ENCODE measurements at regions not wholly inside any gene's neighbourhood (a gene's known extent, or its start where the extent isn't known, plus 50 kb on each side); places are given as distances from the start of the nearest gene placed in this dataset.
A peak's percentile ranks its signal among the peaks of the same experiment; 100 is the strongest.
"Not testable (repeated sequence)": the region's sequence is repeated elsewhere in the genome, so short reads cannot be mapped to it uniquely, and the experiment has no call there.

- DNase-seq (ENCODE audit: low spot score): peak; percentile 22
These were observed 309.1 kb downstream of the LMBRD1 start for GRCh38 chr6:69487688-69488087.

GRCh38 chr6:69466979-69467570 is 329.7 kb downstream of the LMBRD1 start:
- DNase-seq (ENCODE audit: low spot score): no peak

- no peak for DNase-seq (ENCODE audit: low spot score)
These were observed 330.9 kb downstream of the LMBRD1 start for GRCh38 chr6:69465866-69466265.

- no peak for DNase-seq (ENCODE audit: low spot score)
These were observed 340.7 kb downstream of the LMBRD1 start for GRCh38 chr6:69456086-69456485.

- DNase-seq (ENCODE audit: low spot score): not testable (repeated sequence)
These were observed 342.2 kb downstream of the LMBRD1 start for GRCh38 chr6:69454619-69455018.

GRCh38 chr6:69450493-69450892 is 346.3 kb downstream of the LMBRD1 start:
- DNase-seq (ENCODE audit: low spot score): not testable (repeated sequence)

- DNase-seq (ENCODE audit: low spot score): no peak
These were observed 346.9 kb downstream of the LMBRD1 start for GRCh38 chr6:69449887-69450286.
